HCT116 (cell line): ENCODE measurements at regions not wholly inside any gene's neighbourhood (a gene's known extent, or its start where the extent isn't known, plus 50 kb on each side); places are given as distances from the start of the nearest gene placed in this dataset.

Experiments
- ATAC-seq: fragments of 200-7000 bp; cut with Tn5 transposase; 2 replicates; pipeline ENCODE4 v1.9.1; 2020; ENCODE audit warnings: mild to moderate bottlenecking, moderate library complexity
- BruUV-seq: library from RNA; stranded (reverse); fragments of 400-500 nt; replicated peaks from 2 replicates; lab custom pipeline; 2021; lab: Mats Ljungman, UMichigan
- CTCF ChIA-PET: fragments of 300-600 bp; sonication (Branson Sonifier 250); formaldehyde crosslinking; loops from one replicate; lab custom pipeline; 2021; ENCODE audit warnings: antibody characterized with exemption; lab: Charles Lee
- POLR2A ChIA-PET: fragments of 300-600, 350-600 bp; sonication (Branson Sonifier 250); formaldehyde crosslinking; loops from one replicate; lab custom pipeline; 2021; ENCODE audit warnings: antibody characterized with exemption; lab: Charles Lee
- RAD21 ChIA-PET, 2 experiments: fragments of 300-600 bp; sonication (Branson Sonifier 250); formaldehyde crosslinking; loops; one replicate each; lab custom pipeline; 2023; ENCODE audit warnings: low total read pairs in 2 of 2; ENCODE audit not compliant: uncharacterized antibody in 2 of 2, unreplicated experiment in 2 of 2, low non-redundant PET in 1 of 2; lab: Charles Lee
- DNase-seq: peaks from one replicate; pipeline ENCODE4 v3.0.0-alpha.2; 2010; ENCODE audit warnings: low read depth, low spot score
- H2AFZ ChIP-seq: fragments of 200-600 bp; shearing (Covaris generic), sonication (generic); 2 replicates; pipeline ENCODE4 v1.6.1; 2017; ENCODE audit warnings: low read depth, mixed run types, mixed read lengths, antibody characterized with exemption, low read length; ENCODE audit not compliant: poor library complexity, severe bottlenecking
- H3K27ac ChIP-seq: 2 replicates; pipeline ENCODE4 v1.5.1; 2012; ENCODE audit warnings: low read depth, low read length
- H3K27me3 ChIP-seq: fragments of 200-600 bp; sonication (generic); 2 replicates; pipeline ENCODE4 v1.6.1; 2016; ENCODE audit warnings: mixed run types, low read length, mixed read lengths; ENCODE audit not compliant: insufficient read depth
- H3K36me3 ChIP-seq, 2 experiments: fragments of 200-500 bp in 1 of 2; fragments of 200-600 bp in 1 of 2; sonication (Bioruptor generic) in 1 of 2; sonication (generic) in 1 of 2; 2 replicates each; pipeline versions ENCODE4 v1.5.1 to v1.6.1; 2014 to 2016; ENCODE audit warnings: low read length in 2 of 2, inconsistent platforms in 1 of 2, mixed read lengths in 1 of 2, mixed run types in 1 of 2; ENCODE audit not compliant: insufficient read depth in 2 of 2, control insufficient read depth in 1 of 2
- H3K4me1 ChIP-seq, 2 experiments: fragments of 200-600 bp in 1 of 2; sonication (generic) in 1 of 2; 2 replicates each; pipeline versions ENCODE4 v1.5.1 to v1.6.1; 2012 to 2017; ENCODE audit warnings: low read length in 2 of 2, inconsistent platforms in 1 of 2, mild to moderate bottlenecking in 1 of 2, mixed read lengths in 1 of 2, mixed run types in 1 of 2, moderate library complexity in 1 of 2; ENCODE audit not compliant: insufficient read depth in 2 of 2, control insufficient read depth in 1 of 2
- H3K4me2 ChIP-seq: fragments of 200-600 bp; sonication (generic); 2 replicates; pipeline ENCODE4 v1.6.1; 2017; ENCODE audit warnings: mixed run types, low read length, mixed read lengths
- H3K4me3 ChIP-seq, 2 experiments: fragments of 200-600 bp in 1 of 2; sonication (generic) in 1 of 2; replicated peaks in 1 of 2; 2 replicates each; pipeline ENCODE4 v1.5.1; 2011 to 2016; ENCODE audit warnings: low read length in 2 of 2, control low read depth in 1 of 2, low read depth in 1 of 2, mild to moderate bottlenecking in 1 of 2, mixed read lengths in 1 of 2, mixed run types in 1 of 2
- H3K79me2 ChIP-seq: fragments of 200-600 bp; sonication (generic); 2 replicates; pipeline ENCODE4 v1.6.1; 2017; ENCODE audit warnings: mild to moderate bottlenecking, mixed run types, low read length, moderate library complexity, mixed read lengths; ENCODE audit not compliant: insufficient read depth
- H3K9ac ChIP-seq: fragments of 200-600 bp; sonication (generic); 2 replicates; pipeline ENCODE4 v1.6.1; 2016; ENCODE audit warnings: low read length, mixed read lengths
- H3K9me2 ChIP-seq: fragments of 200-600 bp; sonication (generic), shearing (Covaris generic); 2 replicates; pipeline ENCODE4 v1.6.1; 2017; ENCODE audit warnings: mixed run types, mild to moderate bottlenecking, moderate library complexity; ENCODE audit not compliant: insufficient read depth
- H3K9me3 ChIP-seq, 2 experiments: fragments of 200-500 bp in 1 of 2; fragments of 200-600 bp in 1 of 2; sonication (Bioruptor generic) in 1 of 2; sonication (generic) in 1 of 2; 2 replicates each; pipeline ENCODE4 v1.6.1; 2014 to 2017; ENCODE audit warnings: low read length in 2 of 2, mixed read lengths in 2 of 2, inconsistent platforms in 1 of 2, low read depth in 1 of 2, mild to moderate bottlenecking in 1 of 2, mixed run types in 1 of 2, moderate library complexity in 1 of 2; ENCODE audit not compliant: control insufficient read depth in 1 of 2, insufficient read depth in 1 of 2
- H4K20me1 ChIP-seq: fragments of 200-600 bp; sonication (generic), shearing (Covaris generic); 2 replicates; pipeline ENCODE4 v1.6.1; 2017; ENCODE audit warnings: mixed run types, mild to moderate bottlenecking, moderate library complexity; ENCODE audit not compliant: insufficient read depth
- CBX3 ChIP-seq: IDR thresholded peaks from 2 replicates; pipeline ENCODE4 v1.6.1; 2012; ENCODE audit warnings: low read depth
- CTCF ChIP-seq, 3 experiments: fragments of 200-600 bp in 1 of 3; sonication (generic) in 1 of 3; IDR thresholded peaks in 2 of 3; conservative IDR thresholded peaks in 1 of 3; 2 replicates each; pipeline ENCODE4 v1.5.1; 2012 to 2017; ENCODE audit warnings: low read depth in 2 of 3, low read length in 2 of 3, antibody characterized with exemption in 1 of 3, borderline replicate concordance in 1 of 3, control low read depth in 1 of 3, mild to moderate bottlenecking in 1 of 3, mixed read lengths in 1 of 3, mixed run types in 1 of 3, moderate library complexity in 1 of 3; ENCODE audit not compliant: insufficient read depth in 1 of 3
- EGR1 ChIP-seq: IDR thresholded peaks from 2 replicates; pipeline ENCODE4 v1.6.1; 2012; ENCODE audit warnings: low read depth
- ELF1 ChIP-seq: IDR thresholded peaks from 2 replicates; pipeline ENCODE4 v1.6.1; 2012; ENCODE audit warnings: low read depth, borderline replicate concordance
- EZH2 ChIP-seq: fragments of 200-600 bp; sonication (generic); IDR thresholded peaks from 2 replicates; pipeline ENCODE4 v1.6.1; 2017; ENCODE audit warnings: antibody characterized with exemption, mixed run types
- EZH2phosphoT487 ChIP-seq: fragments of 200-600 bp; IDR thresholded peaks from 2 replicates; pipeline ENCODE4 v1.6.1; 2018; ENCODE audit warnings: antibody characterized with exemption, borderline replicate concordance
- MAX ChIP-seq: IDR thresholded peaks from 2 replicates; pipeline ENCODE4 v1.6.1; 2012
- POLR2AphosphoS5 ChIP-seq: IDR thresholded peaks from 2 replicates; pipeline ENCODE4 v1.6.1; 2011; ENCODE audit warnings: mild to moderate bottlenecking, low read depth, low read length, moderate library complexity
- RAD21 ChIP-seq: IDR thresholded peaks from 2 replicates; pipeline ENCODE4 v1.6.1; 2012; ENCODE audit warnings: low read depth, mild to moderate bottlenecking
- REST ChIP-seq: IDR thresholded peaks from 2 replicates; pipeline ENCODE4 v1.6.1; 2012; ENCODE audit warnings: low read depth
- SP1 ChIP-seq: IDR thresholded peaks from 2 replicates; pipeline ENCODE4 v1.6.1; 2012; ENCODE audit warnings: low read depth
- TCF7L2 ChIP-seq: IDR thresholded peaks from 2 replicates; pipeline ENCODE4 v1.7.0; 2011; ENCODE audit warnings: borderline replicate concordance, inconsistent platforms; ENCODE audit not compliant: insufficient read depth, insufficient read length; ENCODE audit errors: extremely low read depth
- YY1 ChIP-seq: IDR thresholded peaks from 2 replicates; pipeline ENCODE4 v1.6.1; 2011; ENCODE audit warnings: low read length, low read depth, moderate library complexity, mild to moderate bottlenecking; ENCODE audit not compliant: insufficient replicate concordance; ENCODE audit errors: extremely low read depth
- intact Hi-C: fragments of 100-400 bp; cut with micrococcal nuclease; formaldehyde crosslinking; loops from 2 replicates; pipeline ENCODE4 v1.10.0; 2022

- DNase-seq (no peak), ATAC-seq (no peak)
- H3K4me2 ChIP-seq, result no peak overlapping the region
- no peaks in the 10 kb centered on the region for H3K27me3 ChIP-seq
- no peaks in the 10 kb centered on the region for H3K9me3 ChIP-seq
- ChIA-PET CTCF (no interaction called here), POLR2A (no interaction called here), RAD21 (no interaction called here)
- no peaks in the 10 kb centered on the region for H4K20me1 ChIP-seq
- no peak overlapping the region for H3K27ac ChIP-seq
- no peak overlapping the region for H2AFZ ChIP-seq
- H3K36me3 ChIP-seq, result no peaks in the 10 kb centered on the region
- no peaks in the 10 kb centered on the region for H3K4me1 ChIP-seq
- intact Hi-C loops, result no loop called here
- H3K9me2 ChIP-seq, result no peaks in the 10 kb centered on the region
- no peaks in the 10 kb centered on the region for H3K79me2 ChIP-seq
- BruUV-seq, result no TSS peak
- no peak overlapping the region for H3K4me3 ChIP-seq
- TF ChIP-seq ELF1 (no peak), CTCF (IDR thresholded peaks at IDR 0.05 in 2 of 3, conservative IDR thresholded peaks at IDR 0.05 in 1 of 3; ENCODE audit: borderline replicate concordance in 1 of 3, insufficient read depth in 1 of 3, low read depth in 2 of 3, low read length in 2 of 3) (no peak), SP1 (no peak), POLR2AphosphoS5 (no peak), RAD21 (no peak), REST (no peak), EZH2 (no peak), TCF7L2 (no peak), YY1 (no peak), EZH2phosphoT487 (no peak), CBX3 (no peak), MAX (no peak), EGR1 (no peak)
- no peak overlapping the region for H3K9ac ChIP-seq
Observed at GRCh38 chrX:26071618-26072017, 66.5 kb upstream of the MAGEB18 start.
